ENCODE measurements at regions not wholly inside any gene's neighbourhood (a gene's known extent, or its start where the extent isn't known, plus 50 kb on each side); places are given as distances from the start of the nearest gene placed in this dataset.
"Not testable (repeated sequence)": the region's sequence is repeated elsewhere in the genome, so short reads cannot be mapped to it uniquely, and the experiment has no call there.

DNA sequence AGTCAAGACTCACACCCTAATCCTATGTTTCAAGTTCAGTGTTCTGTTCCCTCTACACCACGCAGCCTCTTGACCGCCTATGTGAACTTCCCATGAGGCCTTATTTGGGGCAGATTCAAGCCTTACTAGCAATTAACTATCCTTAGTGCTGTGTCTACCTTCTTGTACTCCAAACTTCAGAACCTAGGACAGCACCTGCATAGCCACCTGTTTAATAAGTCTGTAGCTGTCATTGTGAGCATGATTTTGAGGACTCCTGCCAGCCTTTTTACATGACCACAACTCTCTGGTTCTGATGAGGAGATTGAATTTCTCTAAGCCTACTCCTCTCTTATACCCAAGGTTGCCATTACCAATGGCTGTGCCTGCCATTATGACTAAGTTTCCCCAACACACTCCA is 50.8 kb upstream of the PCSK1 start:
- Mint-ChIP-seq H3K27ac (no peak overlapping the region), H3K27me3 (peaks cover 20% of the 10 kb centered on the region), H3K36me3 (ENCODE audit: low read depth) (no peaks in the 10 kb centered on the region), H3K4me3 (no peak overlapping the region), H3K9me3 (no peaks in the 10 kb centered on the region), H3K4me1 (ENCODE audit: low read depth) (no peaks in the 10 kb centered on the region)

DNA sequence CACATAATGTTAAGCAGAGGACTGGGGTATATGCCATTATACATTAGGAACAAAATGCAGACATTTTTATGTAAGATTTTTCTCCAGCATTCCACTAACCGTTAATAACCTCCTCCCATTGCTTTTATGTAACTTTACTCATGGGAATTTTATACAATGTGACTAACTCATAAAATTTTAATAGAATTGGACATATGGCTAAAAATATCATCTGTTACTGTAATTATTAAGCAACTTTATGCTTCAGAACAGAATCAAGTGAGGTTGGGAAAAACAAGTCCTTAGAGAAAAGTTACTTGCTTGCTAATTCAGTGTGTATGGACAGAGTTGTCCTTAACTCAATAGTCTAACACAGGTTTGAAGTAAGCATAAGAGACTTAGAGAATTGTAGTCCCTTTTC is 54.8 kb upstream of the PCSK1 start:
- H3K9me3 Mint-ChIP-seq = no peaks in the 10 kb centered on the region
- peaks cover 25% of the 10 kb centered on the region for H3K27me3 Mint-ChIP-seq
- H3K4me3 Mint-ChIP-seq = no peak overlapping the region
- H3K4me1 Mint-ChIP-seq (ENCODE audit: low read depth) = no peaks in the 10 kb centered on the region
- no peaks in the 10 kb centered on the region for H3K36me3 Mint-ChIP-seq (ENCODE audit: low read depth)
- H3K27ac Mint-ChIP-seq = no peak overlapping the region

DNA sequence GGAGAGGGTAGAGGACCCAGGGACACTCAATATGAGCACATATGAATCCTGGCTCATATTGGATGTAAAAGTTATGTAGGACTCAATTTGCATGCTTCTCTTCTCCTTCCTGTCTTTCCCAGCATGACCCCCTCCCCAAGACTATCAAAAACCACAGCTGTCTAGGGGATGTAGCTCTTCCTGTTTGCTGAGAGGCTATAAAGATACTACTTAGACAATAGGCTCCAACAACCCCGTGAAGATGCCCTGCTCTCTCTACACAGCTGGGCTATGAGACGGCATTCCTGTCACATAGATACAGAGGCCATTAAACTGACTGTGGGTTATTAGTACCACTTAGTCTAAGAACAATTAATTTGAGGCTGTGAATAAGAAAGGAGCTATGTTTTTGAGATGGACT is 56.5 kb upstream of the PCSK1 start:
- Mint-ChIP-seq H3K4me3 (no peak overlapping the region), H3K36me3 (ENCODE audit: low read depth) (no peaks in the 10 kb centered on the region), H3K4me1 (ENCODE audit: low read depth) (no peaks in the 10 kb centered on the region), H3K27ac (no peak overlapping the region), H3K27me3 (peaks cover 27% of the 10 kb centered on the region), H3K9me3 (peaks cover 3% of the 10 kb centered on the region)

DNA sequence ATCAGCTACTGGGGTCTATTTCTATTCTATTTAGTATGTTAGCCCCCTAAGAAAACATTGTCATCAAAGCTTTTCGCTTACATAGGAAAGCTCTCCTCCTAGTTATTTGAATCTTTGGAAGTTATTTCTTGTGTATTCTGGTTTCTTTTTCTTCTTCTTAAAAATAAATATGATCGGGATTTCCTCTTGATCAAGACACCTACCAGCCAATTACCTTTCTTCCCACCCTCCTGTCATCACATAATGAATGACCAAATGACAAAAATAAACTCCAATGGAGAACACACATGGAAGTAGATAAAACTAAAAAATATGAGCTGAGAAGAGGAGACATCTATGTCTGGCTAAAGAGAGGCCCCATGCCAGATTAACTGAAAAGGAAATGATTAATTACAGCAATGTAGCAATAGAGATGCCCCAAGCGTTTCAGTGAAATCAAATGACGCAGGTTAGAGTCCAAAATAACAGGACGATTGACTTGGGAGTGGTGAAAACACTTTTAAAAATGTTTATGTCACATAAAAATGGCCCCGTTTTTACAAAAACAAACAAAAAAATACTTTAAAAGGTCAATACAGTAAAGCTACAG is 59.5 kb upstream of the PCSK1 start:
- Mint-ChIP-seq H3K27ac (no peak overlapping the region), H3K27me3 (peaks cover 19% of the 10 kb centered on the region), H3K4me3 (no peak overlapping the region), H3K9me3 (peaks cover 4% of the 10 kb centered on the region), H3K36me3 (ENCODE audit: low read depth) (no peaks in the 10 kb centered on the region), H3K4me1 (ENCODE audit: low read depth) (no peaks in the 10 kb centered on the region)

DNA sequence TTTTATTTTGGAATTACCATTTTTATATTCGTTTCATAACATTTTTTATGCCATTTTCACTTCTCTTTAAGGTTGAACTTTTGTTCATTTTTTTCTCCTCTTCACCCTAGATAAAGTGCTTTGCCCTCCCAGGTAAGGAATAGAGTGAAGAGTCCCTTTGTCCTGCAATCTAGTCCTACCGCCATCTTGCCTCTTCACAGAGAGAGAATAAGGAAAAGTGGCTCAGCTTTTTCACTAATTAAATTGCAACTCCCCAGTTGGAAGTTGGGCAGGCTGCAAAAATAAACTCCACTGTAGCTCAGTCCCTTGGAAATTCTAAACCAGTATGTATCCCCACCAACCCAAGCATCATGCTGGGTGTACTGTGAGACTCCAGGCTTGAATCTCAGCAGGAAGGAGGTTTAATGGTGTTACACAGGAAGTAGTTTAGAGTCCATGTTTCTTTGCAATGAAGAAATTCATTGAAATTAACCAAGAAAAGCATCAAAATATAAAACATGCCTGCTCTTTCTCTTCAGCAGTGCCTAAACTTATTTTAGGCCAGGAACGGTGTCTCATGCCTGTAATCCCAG is 60.3 kb upstream of the PCSK1 start:
- Mint-ChIP-seq H3K4me3 (no peak overlapping the region), H3K27me3 (peaks cover 14% of the 10 kb centered on the region), H3K4me1 (ENCODE audit: low read depth) (no peaks in the 10 kb centered on the region), H3K36me3 (ENCODE audit: low read depth) (no peaks in the 10 kb centered on the region), H3K9me3 (peaks cover 4% of the 10 kb centered on the region), H3K27ac (no peak overlapping the region)

DNA sequence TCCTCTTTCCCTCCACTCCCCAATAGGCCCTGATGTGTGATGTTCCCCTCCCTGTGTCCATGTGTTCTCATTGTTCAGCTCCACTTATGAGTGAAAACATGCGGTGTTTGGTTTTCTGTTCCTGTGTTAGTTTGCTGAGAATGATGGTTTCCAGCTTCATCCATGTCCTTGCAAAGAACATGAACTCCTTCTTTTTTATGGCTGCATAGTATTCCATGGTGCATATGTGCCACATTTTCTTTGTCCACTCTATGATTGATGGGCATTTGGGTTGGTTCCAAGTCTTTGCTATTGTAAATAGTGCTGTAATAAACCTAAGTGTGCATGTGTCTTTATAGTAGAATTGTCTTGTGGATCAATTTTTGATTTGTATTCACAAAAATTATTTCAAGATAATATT is 62.4 kb upstream of the PCSK1 start:
- not testable (repeated sequence) for H3K27ac Mint-ChIP-seq; H3K4me3 Mint-ChIP-seq; H3K4me1 Mint-ChIP-seq (ENCODE audit: low read depth); H3K27me3 Mint-ChIP-seq; H3K9me3 Mint-ChIP-seq; H3K36me3 Mint-ChIP-seq (ENCODE audit: low read depth)

DNA sequence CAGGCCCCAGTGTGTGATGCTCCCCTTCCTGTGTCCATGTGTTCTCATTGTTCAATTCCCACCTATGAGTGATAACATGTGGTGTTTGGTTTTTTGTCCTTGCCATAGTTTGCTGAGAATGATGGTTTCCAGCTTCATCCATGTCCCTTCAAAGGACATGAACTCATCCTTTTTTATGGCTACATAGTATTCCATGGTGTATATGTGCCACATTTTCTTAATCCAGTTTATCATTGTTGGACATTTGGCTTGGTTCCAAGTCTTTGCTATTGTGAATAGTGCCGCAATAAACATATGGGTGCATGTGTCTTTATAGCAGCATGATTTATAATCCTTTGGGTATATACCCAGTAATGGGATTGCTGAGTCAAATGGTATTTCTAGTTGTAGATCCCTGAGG is 64.0 kb upstream of the PCSK1 start:
- H3K36me3 Mint-ChIP-seq (ENCODE audit: low read depth); H3K27ac Mint-ChIP-seq; H3K4me1 Mint-ChIP-seq (ENCODE audit: low read depth); H3K9me3 Mint-ChIP-seq; H3K27me3 Mint-ChIP-seq; H3K4me3 Mint-ChIP-seq: not testable (repeated sequence)

DNA sequence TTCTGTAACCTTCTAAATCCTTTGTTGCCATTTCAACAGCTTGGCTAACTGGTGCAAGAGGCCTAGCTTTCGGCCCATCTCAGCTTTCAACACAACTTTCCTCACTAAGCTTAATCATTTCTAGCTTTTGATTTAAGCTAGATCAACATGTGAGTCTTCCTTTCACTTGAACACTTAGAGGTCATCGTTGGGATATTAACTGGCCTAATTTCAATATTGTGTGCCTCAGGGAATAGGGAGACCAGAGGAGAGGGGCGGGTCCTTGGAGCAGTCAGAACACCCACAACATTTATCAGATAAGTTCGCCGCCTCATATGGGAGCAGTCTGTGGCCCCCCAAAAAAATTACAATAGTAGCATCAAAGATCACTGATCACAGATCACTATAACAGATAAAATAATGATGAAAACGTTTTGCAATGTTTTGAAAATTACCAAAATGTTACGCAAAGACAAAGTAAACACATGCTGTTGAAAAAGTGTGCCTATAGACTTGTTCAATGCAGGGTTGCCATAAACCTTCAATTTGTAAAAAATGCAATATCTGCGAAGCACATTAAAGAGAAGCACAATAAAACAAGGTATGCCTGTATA is 66.8 kb upstream of the PCSK1 start:
- Mint-ChIP-seq H3K27me3 (peaks cover 7% of the 10 kb centered on the region), H3K4me3 (no peak overlapping the region), H3K27ac (no peak overlapping the region), H3K9me3 (no peaks in the 10 kb centered on the region), H3K4me1 (ENCODE audit: low read depth) (no peaks in the 10 kb centered on the region), H3K36me3 (ENCODE audit: low read depth) (no peaks in the 10 kb centered on the region)

DNA sequence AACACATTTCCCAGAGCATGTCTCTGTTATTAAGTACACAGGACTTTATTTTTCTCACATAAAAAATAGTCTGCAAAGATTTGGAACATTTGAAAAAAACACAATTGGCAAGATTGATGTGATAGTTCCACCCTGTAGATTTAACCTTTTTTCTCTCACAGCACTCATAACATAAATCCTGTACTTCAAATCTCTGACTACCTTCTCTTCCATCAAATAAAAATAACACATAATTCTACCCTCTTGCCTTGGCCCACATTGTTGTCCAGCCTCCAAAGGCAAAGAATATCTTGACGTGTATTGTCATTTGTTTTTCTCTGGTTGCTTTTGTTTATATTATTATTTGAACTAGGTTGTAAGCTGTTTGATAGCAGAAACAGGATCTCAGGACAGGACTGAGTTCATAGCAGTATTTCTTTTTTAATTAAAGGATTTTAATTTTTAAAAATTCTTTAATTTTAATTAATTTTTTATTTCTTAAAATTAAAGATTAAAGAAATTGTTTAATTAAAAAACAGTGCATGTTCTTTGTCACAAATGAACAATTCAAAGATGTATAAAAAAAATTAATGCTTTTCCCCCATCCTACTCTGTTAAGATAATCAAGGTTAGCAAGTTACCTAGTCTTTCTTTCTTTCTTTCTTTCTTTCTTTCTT is 69.1 kb upstream of the PCSK1 start:
- Mint-ChIP-seq H3K27ac (no peak overlapping the region), H3K4me3 (no peak overlapping the region), H3K27me3 (peaks cover 7% of the 10 kb centered on the region), H3K36me3 (ENCODE audit: low read depth) (no peaks in the 10 kb centered on the region), H3K4me1 (ENCODE audit: low read depth) (no peaks in the 10 kb centered on the region), H3K9me3 (no peaks in the 10 kb centered on the region)

DNA sequence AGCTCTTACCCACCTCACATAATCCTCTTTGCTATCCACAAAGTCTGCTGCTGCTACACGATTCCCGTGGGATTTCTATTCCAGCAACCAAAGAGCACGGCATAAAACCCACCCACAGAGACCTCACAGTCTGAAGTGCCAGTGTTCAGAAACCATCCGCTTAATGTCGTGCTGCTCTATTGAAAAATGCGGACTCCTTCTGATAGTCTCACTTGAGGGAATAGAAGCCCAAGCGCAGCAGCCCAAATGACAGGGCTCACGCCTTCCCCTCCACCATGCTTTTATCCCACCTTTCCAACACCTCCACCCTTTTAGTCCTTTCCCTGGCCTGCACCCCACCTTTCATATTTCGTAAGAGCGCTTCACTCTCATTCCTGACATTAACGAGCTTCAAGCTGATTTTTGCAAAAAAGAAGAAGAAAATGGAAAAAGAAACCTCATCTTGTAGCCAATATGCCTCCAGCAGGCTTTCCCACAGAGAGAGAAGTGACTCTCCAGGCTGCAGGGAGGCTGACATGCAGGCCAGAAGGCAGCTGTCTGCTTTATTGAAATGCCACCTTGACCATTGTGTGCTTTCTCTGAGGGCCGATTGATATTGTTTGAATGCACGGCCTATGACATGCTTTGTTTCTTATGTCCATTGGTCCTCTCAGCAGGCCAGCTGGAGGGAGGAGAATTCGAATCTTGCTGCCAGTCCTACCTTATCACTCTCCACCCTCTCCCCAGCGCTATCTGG is 70.6 kb upstream of the PCSK1 start:
- Mint-ChIP-seq H3K27ac (no peak overlapping the region), H3K9me3 (no peaks in the 10 kb centered on the region), H3K27me3 (peaks cover 7% of the 10 kb centered on the region), H3K4me3 (no peak overlapping the region), H3K36me3 (ENCODE audit: low read depth) (no peaks in the 10 kb centered on the region), H3K4me1 (ENCODE audit: low read depth) (peaks cover 3% of the 10 kb centered on the region)

DNA sequence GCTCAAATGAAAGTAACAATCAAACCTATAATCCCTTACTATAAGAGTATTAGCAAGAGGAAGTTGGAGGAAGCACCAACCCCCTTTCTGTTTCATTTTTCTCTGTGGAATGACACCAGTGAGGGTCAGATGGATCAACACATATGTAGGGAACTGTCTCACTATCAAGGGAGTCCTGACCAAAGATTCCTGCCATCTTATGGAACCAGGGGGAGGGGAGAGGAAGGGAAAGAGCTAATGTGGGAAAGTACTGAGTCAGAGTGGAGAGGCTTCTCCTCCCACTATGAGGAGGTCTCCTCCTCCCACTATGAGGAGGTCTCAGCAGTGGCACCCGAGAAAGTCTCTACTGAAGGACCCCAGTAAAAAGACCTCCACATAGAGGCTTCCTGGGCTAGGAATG is 73.3 kb upstream of the PCSK1 start:
- H3K9me3 Mint-ChIP-seq = no peaks in the 10 kb centered on the region
- H3K36me3 Mint-ChIP-seq (ENCODE audit: low read depth) = no peaks in the 10 kb centered on the region
- no peak overlapping the region for H3K4me3 Mint-ChIP-seq
- H3K27ac Mint-ChIP-seq = no peak overlapping the region
- H3K27me3 Mint-ChIP-seq = peaks cover 7% of the 10 kb centered on the region
- peaks cover 11% of the 10 kb centered on the region for H3K4me1 Mint-ChIP-seq (ENCODE audit: low read depth)

DNA sequence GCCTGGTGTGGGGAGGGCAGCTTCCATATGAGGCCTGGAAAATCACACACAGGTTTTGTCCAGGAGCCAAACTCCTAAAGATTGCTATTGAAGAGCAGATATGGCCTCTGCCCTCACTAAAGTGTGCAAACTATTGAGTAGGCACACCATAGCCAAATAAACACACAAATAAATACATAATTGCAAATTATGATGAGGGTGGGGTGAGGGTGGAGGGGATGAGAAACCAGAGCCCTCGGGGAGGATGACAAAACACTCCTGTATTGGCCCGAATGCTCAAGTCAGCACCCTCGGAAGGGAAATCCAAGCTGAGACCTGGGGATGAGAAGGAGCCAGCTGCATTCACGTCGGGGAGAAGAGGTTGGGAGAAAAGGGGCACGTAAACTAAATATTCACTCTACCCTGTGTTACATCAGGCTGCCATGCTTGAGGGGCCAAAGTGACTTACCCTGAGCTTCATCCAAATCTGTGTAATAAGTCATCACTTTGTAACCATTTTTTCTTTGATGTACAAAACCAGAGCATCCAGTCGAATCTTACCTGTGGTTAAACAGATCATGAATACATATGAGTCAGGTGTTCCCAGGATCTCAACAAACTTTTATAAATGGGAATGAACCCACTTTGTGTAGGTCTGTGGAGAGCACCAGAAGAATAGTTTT is 73.9 kb upstream of the PCSK1 start:
- Mint-ChIP-seq H3K27me3 (peaks cover 7% of the 10 kb centered on the region), H3K4me3 (no peak overlapping the region), H3K36me3 (ENCODE audit: low read depth) (no peaks in the 10 kb centered on the region), H3K27ac (no peak overlapping the region), H3K4me1 (ENCODE audit: low read depth) (peaks cover 11% of the 10 kb centered on the region), H3K9me3 (no peaks in the 10 kb centered on the region)

DNA sequence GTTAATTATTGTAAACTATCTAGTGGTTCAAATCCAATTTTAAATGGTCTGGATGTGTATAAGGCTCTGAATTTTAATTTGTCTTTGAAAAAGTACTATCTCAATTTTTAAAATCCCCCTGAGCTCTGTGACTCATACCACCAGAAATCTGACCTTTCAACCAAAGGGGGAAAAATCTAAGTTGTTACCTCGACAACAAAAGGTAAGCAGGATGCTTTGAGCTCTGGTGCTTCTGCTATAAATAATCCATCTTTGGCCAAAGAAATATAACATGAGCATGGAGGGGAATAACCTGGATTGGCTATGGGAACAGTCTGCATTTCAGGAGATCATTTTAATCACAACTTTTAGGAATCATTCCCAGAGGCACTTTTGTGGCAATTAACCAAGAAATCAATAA is 76.3 kb upstream of the PCSK1 start:
- Mint-ChIP-seq H3K4me1 (ENCODE audit: low read depth) (peaks cover 11% of the 10 kb centered on the region), H3K4me3 (no peak overlapping the region), H3K9me3 (no peaks in the 10 kb centered on the region), H3K27ac (no peak overlapping the region), H3K27me3 (peaks cover 4% of the 10 kb centered on the region), H3K36me3 (ENCODE audit: low read depth) (no peaks in the 10 kb centered on the region)

DNA sequence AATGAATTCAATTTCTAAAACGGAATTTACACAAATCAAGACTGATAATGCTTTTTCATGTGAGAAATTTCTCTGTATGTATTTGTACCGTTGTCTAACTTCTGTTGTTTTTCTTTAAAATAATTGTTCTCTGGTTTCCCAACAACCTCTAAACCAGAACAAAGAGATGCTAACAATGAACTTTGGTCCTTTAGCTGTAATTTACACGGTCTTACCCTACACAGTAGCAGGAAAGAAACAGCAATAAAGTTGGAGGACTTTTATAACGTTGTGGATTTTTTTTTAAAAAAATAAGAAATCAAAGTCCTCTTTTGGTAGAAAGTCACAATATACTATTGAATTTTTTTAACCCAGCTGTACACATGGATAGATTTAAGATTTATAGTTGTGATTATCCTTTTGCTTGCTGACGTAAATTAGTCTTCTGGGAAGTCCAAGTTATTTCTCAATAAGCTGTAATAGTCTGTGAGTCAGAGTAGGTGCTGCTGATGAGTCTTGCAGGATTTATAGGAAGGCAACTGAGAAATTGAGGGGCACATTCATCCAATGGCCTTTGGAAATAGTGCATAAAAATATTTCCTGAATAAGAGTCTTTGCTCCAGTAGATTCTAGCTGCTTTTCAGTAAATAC is 76.8 kb upstream of the PCSK1 start:
- H3K9me3 Mint-ChIP-seq = no peaks in the 10 kb centered on the region
- peaks cover 4% of the 10 kb centered on the region for H3K27me3 Mint-ChIP-seq
- H3K27ac Mint-ChIP-seq = no peak overlapping the region
- no peak overlapping the region for H3K4me3 Mint-ChIP-seq
- H3K36me3 Mint-ChIP-seq (ENCODE audit: low read depth) = no peaks in the 10 kb centered on the region
- H3K4me1 Mint-ChIP-seq (ENCODE audit: low read depth) = peaks cover 11% of the 10 kb centered on the region

All from stimulated activated naive CD8-positive, alpha-beta T cell treated with anti-CD3 and anti-CD28 coated beads, Interleukin-15, Interleukin-2, amounts not matched to agents 100 ng/mL and 50 ng/mL, for 24 hours (primary cell).